ENCODE measurements at regions not wholly inside any gene's neighbourhood (a gene's known extent, or its start where the extent isn't known, plus 50 kb on each side); places are given as distances from the start of the nearest gene placed in this dataset.
"Not testable (repeated sequence)": the region's sequence is repeated elsewhere in the genome, so short reads cannot be mapped to it uniquely, and the experiment has no call there.

DNA sequence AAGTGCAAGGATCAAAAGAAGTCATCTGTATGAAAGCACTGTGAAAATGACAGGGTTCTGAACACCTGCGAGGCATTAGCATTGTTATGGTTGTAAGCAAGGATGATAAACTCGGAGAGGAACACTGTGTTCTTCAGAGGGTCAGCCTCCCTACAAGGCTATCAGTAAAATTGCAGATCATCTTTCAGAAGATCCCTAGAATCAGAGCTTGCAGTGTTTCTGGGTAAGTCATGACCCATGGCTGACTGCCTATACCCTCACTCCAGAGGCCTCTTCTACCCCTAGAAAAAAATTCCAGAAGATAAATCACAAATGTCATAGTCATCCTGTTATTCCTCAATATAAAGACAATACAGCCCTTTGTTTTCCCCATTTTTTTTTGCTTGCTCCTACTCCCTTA lies 292.6 kb downstream of the DMAC1 start:
- TF ChIP-seq, protein P1, sequence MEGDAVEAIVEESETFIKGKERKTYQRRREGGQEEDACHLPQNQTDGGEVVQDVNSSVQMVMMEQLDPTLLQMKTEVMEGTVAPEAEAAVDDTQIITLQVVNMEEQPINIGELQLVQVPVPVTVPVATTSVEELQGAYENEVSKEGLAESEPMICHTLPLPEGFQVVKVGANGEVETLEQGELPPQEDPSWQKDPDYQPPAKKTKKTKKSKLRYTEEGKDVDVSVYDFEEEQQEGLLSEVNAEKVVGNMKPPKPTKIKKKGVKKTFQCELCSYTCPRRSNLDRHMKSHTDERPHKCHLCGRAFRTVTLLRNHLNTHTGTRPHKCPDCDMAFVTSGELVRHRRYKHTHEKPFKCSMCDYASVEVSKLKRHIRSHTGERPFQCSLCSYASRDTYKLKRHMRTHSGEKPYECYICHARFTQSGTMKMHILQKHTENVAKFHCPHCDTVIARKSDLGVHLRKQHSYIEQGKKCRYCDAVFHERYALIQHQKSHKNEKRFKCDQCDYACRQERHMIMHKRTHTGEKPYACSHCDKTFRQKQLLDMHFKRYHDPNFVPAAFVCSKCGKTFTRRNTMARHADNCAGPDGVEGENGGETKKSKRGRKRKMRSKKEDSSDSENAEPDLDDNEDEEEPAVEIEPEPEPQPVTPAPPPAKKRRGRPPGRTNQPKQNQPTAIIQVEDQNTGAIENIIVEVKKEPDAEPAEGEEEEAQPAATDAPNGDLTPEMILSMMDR (IDR thresholded peaks at IDR 0.05) = no peak
- H3K27me3 Mint-ChIP-seq (ENCODE audit: low read depth) = peaks cover 7% of the 10 kb centered on the region
- no peak for DNase-seq (ENCODE audit: low spot score)
- no peaks in the 10 kb centered on the region for H3K36me3 Mint-ChIP-seq (ENCODE audit: low read depth)
- no peaks in the 10 kb centered on the region for H3K9me3 Mint-ChIP-seq (ENCODE audit: low read depth)
- no peak overlapping the region for H3K4me3 Mint-ChIP-seq (ENCODE audit: unreplicated experiment)
- peaks cover 7% of the 10 kb centered on the region for H3K4me1 Mint-ChIP-seq (ENCODE audit: low read depth)
- no peak overlapping the region for H3K27ac Mint-ChIP-seq (ENCODE audit: unreplicated experiment)

DNA sequence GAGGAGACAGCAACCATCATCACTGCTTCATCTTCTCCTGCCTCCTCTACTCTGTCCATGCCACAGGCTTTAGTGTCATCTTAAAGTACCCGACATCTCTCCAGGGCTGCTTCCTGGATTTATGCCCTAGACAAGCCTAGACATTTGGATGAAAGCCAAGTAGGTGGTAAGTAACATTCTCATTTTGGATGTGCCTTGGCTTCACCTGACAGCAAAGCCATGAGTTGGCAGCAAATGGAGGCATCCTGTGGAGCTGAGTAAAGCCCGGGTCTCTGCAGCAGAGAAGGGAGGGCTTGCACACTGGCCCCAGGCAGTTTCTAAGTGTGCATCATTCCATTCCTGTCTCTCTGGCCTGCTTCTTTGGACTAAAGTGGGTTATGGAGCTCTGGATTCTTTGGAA lies 299.1 kb downstream of the DMAC1 start:
- Mint-ChIP-seq H3K9me3 (ENCODE audit: low read depth) (peaks cover 4% of the 10 kb centered on the region), H3K4me3 (ENCODE audit: unreplicated experiment) (no peak overlapping the region), H3K4me1 (ENCODE audit: low read depth) (no peaks in the 10 kb centered on the region), H3K27ac (ENCODE audit: unreplicated experiment) (no peak overlapping the region), H3K27me3 (ENCODE audit: low read depth) (peaks cover 7% of the 10 kb centered on the region), H3K36me3 (ENCODE audit: low read depth) (no peaks in the 10 kb centered on the region)
- TF ChIP-seq, protein P1 (IDR thresholded peaks at IDR 0.05) = no peak
- no peak for DNase-seq (ENCODE audit: low spot score)

DNA sequence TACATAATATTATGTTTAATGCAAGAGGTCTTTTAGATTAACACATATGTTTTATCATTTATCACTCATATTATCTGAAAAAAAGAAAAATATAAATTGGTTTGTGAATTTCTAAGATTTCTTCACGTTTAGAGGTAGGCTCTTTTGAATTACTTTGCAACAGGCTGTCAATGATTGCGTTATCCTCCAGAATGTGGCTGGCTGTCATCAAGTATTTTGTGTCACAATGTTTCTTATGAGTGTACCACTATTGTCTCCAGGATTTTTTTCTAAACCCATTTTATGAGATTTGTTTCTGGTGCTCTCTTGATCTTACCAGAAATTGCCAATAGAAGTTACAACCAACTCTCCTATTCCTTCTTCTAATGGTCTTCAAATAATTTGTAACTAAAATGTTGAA lies 307.9 kb downstream of the DMAC1 start:
- Mint-ChIP-seq H3K9me3 (ENCODE audit: low read depth) (peaks cover 2% of the 10 kb centered on the region), H3K27ac (ENCODE audit: unreplicated experiment) (no peak overlapping the region), H3K36me3 (ENCODE audit: low read depth) (no peaks in the 10 kb centered on the region), H3K27me3 (ENCODE audit: low read depth) (peaks cover 6% of the 10 kb centered on the region), H3K4me1 (ENCODE audit: low read depth) (no peaks in the 10 kb centered on the region), H3K4me3 (ENCODE audit: unreplicated experiment) (no peak overlapping the region)
- no peak for DNase-seq (ENCODE audit: low spot score)
- TF ChIP-seq, protein P1 (IDR thresholded peaks at IDR 0.05) = no peak

DNA sequence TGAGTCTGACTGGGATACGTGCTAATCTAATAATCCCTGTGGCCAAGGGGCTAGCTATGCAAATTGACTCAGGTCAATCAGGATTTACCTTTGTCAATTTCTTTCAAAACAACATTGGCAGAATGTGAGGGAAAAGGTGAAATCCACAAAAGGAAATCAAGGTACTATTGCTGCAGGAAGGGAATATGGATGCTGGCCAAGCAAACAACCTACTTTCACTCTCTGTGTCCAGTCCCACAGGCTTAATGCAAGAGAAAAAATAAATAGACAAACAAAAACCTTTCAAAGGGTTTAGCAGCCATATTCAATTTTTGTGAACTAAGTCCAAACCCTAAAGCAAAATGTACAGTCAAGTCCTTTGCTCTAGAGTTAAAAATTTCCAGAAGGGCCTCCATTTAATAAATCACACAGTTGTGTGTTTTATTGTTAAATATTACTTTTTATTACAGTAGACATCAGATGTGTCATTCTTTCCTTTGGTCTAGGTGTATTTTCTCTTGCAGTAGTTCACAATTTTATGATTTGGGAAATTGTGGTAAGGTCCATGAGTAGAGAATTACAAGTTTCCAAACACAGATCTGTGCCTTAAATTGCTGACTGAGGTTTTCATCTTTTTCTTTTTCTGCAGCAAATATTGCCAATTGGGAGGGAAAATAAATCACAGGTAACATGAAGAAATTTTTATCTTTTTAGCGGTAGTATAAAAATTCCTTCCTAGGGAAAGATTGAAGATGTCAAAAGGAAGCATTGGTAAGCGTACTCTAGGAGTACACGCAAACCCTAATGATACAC lies 309.1 kb downstream of the DMAC1 start:
- no peak for DNase-seq (ENCODE audit: low spot score)
- H3K36me3 Mint-ChIP-seq (ENCODE audit: low read depth) = no peaks in the 10 kb centered on the region
- TF ChIP-seq, protein P1 (IDR thresholded peaks at IDR 0.05) = no peak
- H3K4me3 Mint-ChIP-seq (ENCODE audit: unreplicated experiment) = no peak overlapping the region
- H3K27ac Mint-ChIP-seq (ENCODE audit: unreplicated experiment) = no peak overlapping the region
- H3K27me3 Mint-ChIP-seq (ENCODE audit: low read depth) = peaks cover 6% of the 10 kb centered on the region
- no peaks in the 10 kb centered on the region for H3K9me3 Mint-ChIP-seq (ENCODE audit: low read depth)
- H3K4me1 Mint-ChIP-seq (ENCODE audit: low read depth) = no peaks in the 10 kb centered on the region

DNA sequence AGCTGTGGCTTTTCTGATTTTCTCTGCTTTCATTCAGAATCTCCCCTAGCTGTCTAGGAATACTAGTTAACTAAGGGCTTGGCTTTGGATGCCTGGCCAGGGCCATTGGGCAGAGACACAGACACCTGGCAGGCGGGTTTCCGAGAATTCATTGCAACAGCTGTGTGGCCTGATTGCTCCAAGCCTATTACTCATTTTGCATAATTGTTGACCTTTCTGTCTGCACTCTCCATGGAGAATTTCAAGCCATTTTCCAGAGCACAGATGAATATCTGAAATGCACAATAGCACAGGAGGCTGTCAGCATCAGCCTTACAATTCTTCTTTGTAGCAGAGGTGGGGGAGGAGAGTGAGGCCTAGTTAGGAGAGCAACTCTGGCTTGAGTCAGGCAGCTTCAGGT lies 310.5 kb downstream of the DMAC1 start:
- Mint-ChIP-seq H3K4me1 (ENCODE audit: low read depth) (no peaks in the 10 kb centered on the region), H3K9me3 (ENCODE audit: low read depth) (no peaks in the 10 kb centered on the region), H3K27me3 (ENCODE audit: low read depth) (peaks cover 6% of the 10 kb centered on the region), H3K4me3 (ENCODE audit: unreplicated experiment) (no peak overlapping the region), H3K36me3 (ENCODE audit: low read depth) (no peaks in the 10 kb centered on the region), H3K27ac (ENCODE audit: unreplicated experiment) (no peak overlapping the region)
- DNase-seq (ENCODE audit: low spot score) = no peak
- TF ChIP-seq, protein P1 (IDR thresholded peaks at IDR 0.05) = no peak

DNA sequence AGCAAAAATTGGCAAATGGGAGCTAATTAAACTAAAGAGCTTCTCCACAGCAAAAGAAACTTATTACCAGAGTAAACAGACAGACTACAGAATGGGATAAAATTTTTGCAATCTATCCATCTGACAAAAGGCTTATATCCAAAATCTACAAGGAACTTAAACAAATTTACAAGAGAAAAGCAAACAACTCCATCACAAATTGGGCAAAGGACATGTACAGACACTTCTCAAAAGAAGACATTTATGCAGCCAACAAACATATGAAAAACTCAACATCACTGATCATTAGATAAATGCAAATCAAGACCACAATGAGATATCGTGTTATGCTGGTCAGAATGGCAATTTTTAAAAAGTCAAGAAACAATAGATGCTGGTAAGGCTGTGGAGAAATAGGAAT lies 315.6 kb downstream of the DMAC1 start:
- not testable (repeated sequence) for H3K27ac Mint-ChIP-seq (ENCODE audit: unreplicated experiment); H3K9me3 Mint-ChIP-seq (ENCODE audit: low read depth); H3K4me1 Mint-ChIP-seq (ENCODE audit: low read depth)

More for the DNA sequence above, 315.6 kb downstream of the DMAC1 start:
- not testable (repeated sequence) for DNase-seq (ENCODE audit: low spot score); H3K36me3 Mint-ChIP-seq (ENCODE audit: low read depth); H3K27me3 Mint-ChIP-seq (ENCODE audit: low read depth); H3K4me3 Mint-ChIP-seq (ENCODE audit: unreplicated experiment)
